IPS-20b (cell line): ENCODE measurements at regions not wholly inside any gene's neighbourhood (a gene's known extent, or its start where the extent isn't known, plus 50 kb on each side); places are given as distances from the start of the nearest gene placed in this dataset.

Experiments used
- H3K27ac ChIP-seq: one replicate; pipeline ENCODE4 v1.5.1; 2013; ENCODE audit warnings: low read length
- H3K27me3 ChIP-seq: 2 replicates; pipeline ENCODE4 v1.6.1; 2013; ENCODE audit warnings: mild to moderate bottlenecking, low read length, inconsistent platforms; ENCODE audit not compliant: insufficient read depth
- H3K36me3 ChIP-seq: 2 replicates; pipeline ENCODE4 v1.6.1; 2013; ENCODE audit warnings: low read depth, mild to moderate bottlenecking, inconsistent platforms, low read length, moderate library complexity; ENCODE audit not compliant: insufficient read depth
- H3K4me1 ChIP-seq: 2 replicates; pipeline ENCODE4 v1.6.1; 2013; ENCODE audit warnings: mild to moderate bottlenecking, control low read depth, inconsistent platforms, low read length, moderate library complexity; ENCODE audit not compliant: insufficient read depth
- H3K4me3 ChIP-seq: 2 replicates; pipeline ENCODE4 v1.5.1; 2013; ENCODE audit warnings: mild to moderate bottlenecking, low read length, inconsistent platforms
- H3K9ac ChIP-seq: 2 replicates; pipeline ENCODE4 v1.6.1; 2013; ENCODE audit warnings: low read depth, mild to moderate bottlenecking, inconsistent platforms, low read length, moderate library complexity
- H3K9me3 ChIP-seq: 2 replicates; pipeline ENCODE4 v1.6.1; 2013; ENCODE audit warnings: mild to moderate bottlenecking, low read depth, low read length, inconsistent platforms; ENCODE audit not compliant: insufficient read depth

DNA sequence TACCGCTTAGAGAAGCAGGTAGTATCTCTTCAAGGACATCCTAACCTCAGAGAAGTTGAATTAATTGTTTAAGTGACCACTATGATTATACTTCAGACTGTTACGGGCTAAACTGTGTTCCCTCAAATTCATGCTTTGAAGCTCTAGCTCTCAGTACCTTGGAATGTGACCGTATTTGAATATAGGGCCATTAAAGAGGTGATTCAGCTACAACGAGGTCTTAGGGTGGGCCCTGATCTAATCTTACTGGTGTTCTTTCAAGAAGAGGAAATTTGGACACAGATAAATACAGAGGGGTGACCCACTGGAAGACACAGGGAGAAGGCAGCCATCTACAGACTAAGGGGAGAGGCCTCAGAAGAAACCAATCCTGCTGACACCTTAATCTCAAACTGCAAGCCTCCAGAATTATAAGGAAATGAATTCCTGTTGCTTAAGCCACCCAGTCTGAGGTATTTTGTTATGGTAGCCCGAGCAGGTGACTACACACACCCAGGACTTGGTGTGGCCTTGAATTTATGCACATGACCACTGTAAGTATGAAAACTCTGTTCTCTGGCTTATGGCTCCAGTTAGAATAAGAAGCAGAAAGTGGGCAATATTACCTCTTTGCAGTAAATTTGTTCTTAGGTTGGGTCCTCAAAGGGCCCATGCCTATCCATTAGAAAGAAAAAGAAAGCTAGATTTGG is 249.1 kb downstream of the DHX35 start:
- Histone ChIP-seq H3K9ac (no peak overlapping the region), H3K9me3 (no peaks in the 10 kb centered on the region), H3K27ac (no peak overlapping the region), H3K27me3 (peaks cover 63% of the 10 kb centered on the region), H3K4me1 (no peaks in the 10 kb centered on the region), H3K4me3 (no peak overlapping the region), H3K36me3 (no peaks in the 10 kb centered on the region)

DNA sequence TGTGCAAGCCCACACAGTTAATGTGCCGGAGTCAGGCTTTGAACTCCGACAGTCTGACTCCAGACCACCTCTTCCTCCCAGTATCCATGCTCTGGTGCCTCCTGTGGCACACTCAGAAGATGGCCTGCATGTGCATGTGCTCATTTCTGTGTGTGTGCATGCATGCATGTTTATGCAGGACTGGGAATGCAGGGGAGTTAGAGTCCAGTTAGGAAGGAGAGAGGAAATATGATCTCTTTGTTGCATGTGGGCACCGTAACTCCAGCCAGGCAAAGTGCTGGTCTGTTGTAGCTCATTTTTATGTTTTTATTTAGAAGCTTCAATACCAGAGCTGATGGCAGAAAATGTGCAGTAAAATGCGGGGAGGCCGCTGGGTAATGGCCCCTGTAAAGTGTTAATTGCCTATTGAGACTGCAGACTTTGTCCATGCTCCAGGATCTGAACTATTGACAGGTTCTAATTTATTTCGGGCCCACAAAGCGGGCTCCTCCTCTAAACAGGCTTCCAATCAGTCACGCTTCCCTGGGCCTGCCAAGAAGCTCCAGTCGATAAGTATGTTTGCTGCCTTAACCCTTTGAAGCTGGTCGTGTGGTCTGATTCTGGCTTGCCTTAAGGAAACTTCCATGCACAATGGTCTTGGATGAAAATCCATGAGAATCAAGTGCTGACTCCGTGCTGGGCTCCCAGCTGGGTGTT is 248.3 kb downstream of the DHX35 start:
- no peak overlapping the region for H3K4me3 ChIP-seq
- H3K9me3 ChIP-seq = no peaks in the 10 kb centered on the region
- H3K9ac ChIP-seq = no peak overlapping the region
- no peak overlapping the region for H3K27ac ChIP-seq
- H3K4me1 ChIP-seq = no peaks in the 10 kb centered on the region
- no peaks in the 10 kb centered on the region for H3K36me3 ChIP-seq
- peaks cover 60% of the 10 kb centered on the region for H3K27me3 ChIP-seq

DNA sequence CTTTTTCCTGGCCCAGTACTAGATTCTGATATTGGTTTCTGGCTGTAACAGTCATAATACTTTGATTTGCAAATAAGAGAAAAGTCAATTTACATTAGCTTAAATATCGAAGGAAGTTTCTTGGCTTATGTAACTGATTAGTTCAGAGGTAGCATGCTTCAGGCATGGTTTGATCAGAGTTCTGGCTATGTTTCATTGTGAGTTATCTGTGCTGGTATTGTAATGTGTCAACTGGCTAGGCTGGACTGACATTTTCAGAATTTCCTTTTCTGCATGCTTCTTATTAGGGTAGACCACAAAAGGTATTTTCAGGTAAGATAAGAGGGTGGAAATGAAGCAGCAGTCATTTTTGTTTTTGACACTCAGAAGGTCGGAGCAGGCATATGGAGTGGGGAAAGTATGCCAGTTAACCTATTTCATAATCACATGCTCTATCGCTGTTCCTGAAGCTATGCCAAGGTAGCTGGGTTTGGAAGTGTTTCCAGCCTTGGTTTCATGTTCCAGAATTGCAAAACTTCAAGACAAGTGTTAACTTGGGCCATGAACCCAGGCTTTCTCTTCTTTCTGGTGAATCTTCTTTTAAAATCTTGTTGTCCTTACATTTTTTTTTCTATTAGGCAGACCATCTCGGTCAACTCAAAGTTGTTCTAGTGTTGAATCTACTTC is 244.9 kb downstream of the DHX35 start:
- H3K9ac ChIP-seq = no peak overlapping the region
- H3K4me3 ChIP-seq = no peak overlapping the region
- H3K27ac ChIP-seq = no peak overlapping the region
- H3K27me3 ChIP-seq = peaks cover 36% of the 10 kb centered on the region
- H3K4me1 ChIP-seq = no peaks in the 10 kb centered on the region
- no peaks in the 10 kb centered on the region for H3K9me3 ChIP-seq
- no peaks in the 10 kb centered on the region for H3K36me3 ChIP-seq

DNA sequence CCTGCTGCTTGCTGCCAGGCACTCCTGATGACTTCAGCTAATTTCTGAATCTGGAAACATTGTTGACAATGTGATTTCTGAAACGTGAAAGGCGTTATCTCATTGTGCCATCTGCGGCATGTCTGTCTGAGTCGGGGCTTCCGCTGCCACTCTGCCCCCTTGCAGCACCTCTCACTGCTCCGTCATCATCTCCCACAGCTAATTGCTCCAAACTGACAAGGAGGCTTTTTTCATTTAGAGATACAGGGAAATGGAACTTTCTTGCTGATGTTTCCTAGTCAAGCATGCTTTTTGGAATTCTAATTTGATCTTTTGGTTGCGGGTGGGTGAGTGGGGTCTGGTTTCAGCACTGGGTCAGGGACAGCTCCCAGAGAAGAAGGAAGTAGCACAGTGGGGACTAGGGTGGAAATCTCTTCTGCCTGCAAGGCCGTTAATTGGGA is 233.5 kb downstream of the DHX35 start:
- Histone ChIP-seq H3K9me3 (no peaks in the 10 kb centered on the region), H3K27ac (no peak overlapping the region)

DNA sequence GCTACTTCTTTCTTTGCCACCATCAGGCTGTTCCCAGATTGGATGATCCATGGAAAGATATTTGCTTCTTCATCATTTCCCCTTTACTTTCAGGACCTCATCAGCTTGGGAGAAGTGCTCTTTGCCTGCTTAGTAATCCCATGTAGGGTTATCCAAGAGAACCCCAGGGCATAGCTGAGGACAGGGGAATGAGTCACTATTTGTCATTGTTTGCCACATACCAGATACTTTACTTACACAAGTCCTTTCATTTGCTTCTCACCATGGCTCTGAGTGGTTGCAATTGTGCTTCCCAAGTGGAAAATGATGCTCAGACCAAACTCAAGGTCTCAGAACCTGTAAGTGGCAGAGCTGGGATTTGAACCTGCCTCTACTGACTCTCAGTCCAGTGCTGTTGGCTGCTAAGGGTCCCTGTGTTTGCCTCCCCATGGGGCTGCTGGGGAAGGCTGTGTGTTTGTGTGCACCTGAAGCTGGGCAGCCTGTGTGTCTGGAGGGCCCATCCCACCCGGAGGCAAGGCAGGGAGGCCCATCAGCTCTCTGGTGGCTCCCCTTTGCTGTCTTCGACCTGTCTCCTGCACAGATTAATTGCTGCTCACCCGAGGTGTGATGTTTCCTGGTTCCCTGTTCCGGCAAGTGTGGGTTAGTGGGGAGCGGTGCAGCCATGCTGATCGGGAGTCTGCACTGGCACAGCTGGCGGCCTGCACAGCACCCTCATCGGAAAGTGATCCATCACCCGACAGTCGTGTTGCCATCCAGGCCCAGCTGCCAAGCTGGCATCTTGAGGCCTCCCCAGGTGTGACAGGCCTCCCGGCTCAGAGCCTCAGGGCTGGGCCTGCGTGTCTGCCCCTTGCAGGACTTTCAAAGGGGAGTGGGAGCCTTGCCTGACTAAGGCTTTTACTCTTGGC is 228.8 kb downstream of the DHX35 start:
- H3K9ac ChIP-seq = no peak overlapping the region
- no peaks in the 10 kb centered on the region for H3K4me1 ChIP-seq
- no peak overlapping the region for H3K27ac ChIP-seq
- H3K9me3 ChIP-seq = peaks cover 3% of the 10 kb centered on the region; the same call in 1 of the 2 replicates
- no peak overlapping the region for H3K4me3 ChIP-seq
- H3K27me3 ChIP-seq = no peaks in the 10 kb centered on the region
- no peaks in the 10 kb centered on the region for H3K36me3 ChIP-seq

More for the DNA sequence above, 233.5 kb downstream of the DHX35 start:
- Histone ChIP-seq H3K4me1 (no peaks in the 10 kb centered on the region), H3K9ac (no peak overlapping the region), H3K36me3 (no peaks in the 10 kb centered on the region), H3K4me3 (no peak overlapping the region), H3K27me3 (peaks cover 4% of the 10 kb centered on the region; the same call in 1 of the 2 replicates)

DNA sequence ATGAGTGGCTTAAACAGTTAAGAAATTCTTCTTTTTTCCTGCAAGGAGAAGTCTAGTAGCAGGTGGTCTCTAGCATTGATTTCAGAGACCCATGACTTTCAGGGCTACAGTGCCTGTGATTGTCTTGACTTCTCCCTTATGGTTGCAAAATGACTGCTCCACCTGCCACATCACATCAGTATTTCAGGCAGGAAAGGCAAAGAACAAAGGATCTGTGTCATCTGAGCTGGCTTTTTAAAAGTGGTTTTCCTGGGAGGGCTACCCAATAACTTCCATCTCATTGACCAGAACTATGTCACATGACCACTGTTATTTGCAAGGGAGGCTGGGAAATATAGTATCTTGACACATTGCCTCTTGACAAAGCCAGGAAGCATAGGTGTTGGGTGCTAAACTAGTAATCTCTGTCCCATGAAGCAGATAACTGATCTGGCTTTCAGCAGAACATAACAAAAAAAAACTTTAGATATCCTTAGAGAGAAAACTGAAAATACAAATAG is 226.2 kb downstream of the DHX35 start:
- peaks cover 20% of the 10 kb centered on the region for H3K9me3 ChIP-seq
- no peaks in the 10 kb centered on the region for H3K4me1 ChIP-seq
- H3K9ac ChIP-seq = no peak overlapping the region
- no peaks in the 10 kb centered on the region for H3K27me3 ChIP-seq
- H3K27ac ChIP-seq = no peak overlapping the region
- no peak overlapping the region for H3K4me3 ChIP-seq
- no peaks in the 10 kb centered on the region for H3K36me3 ChIP-seq

DNA sequence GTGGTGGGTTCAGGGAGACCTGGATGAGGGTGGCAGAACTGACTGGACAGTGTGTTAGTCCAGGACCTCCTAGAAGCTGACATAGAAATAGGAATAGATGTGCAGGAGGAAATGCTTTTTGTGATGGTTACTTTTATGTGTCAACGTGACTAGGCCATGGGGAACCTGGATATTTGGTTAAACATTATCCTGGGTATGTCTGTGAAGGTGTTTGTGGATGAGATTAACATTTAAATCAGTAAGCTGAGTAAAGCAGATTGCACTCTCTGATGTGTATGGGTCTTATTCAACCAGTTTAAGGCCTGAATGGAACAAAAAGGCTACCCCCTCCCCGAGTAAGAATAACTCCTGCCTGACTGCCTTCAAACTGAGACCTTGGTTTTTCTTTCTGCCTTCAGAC is 219.3 kb downstream of the DHX35 start:
- no peak overlapping the region for H3K4me3 ChIP-seq
- H3K27me3 ChIP-seq = no peaks in the 10 kb centered on the region
- peaks cover 20% of the 10 kb centered on the region for H3K9me3 ChIP-seq
- no peak overlapping the region for H3K9ac ChIP-seq
- no peaks in the 10 kb centered on the region for H3K36me3 ChIP-seq
- no peaks in the 10 kb centered on the region for H3K4me1 ChIP-seq
- H3K27ac ChIP-seq = no peak overlapping the region

DNA sequence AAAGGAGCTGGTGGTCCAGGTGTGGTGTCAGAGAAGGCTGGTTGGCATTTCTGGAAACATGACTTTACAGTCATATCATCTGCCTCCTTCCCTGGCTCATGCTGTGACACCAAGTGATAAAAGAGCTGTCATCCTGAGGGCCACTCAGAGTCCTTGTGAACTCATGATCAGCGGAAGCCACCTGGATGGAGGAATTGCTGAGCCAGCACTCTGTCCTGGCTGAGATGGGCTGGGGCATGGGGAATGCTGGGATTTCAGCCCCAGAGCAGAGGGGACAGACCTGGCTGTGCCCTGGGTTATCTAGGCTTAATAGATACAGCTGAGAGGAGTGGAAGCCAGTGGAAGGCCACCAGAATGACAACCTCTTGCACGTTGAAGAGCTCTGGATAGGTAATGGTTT is 214.3 kb downstream of the DHX35 start:
- Histone ChIP-seq H3K4me3 (no peak overlapping the region), H3K9me3 (no peaks in the 10 kb centered on the region), H3K4me1 (no peaks in the 10 kb centered on the region), H3K27ac (no peak overlapping the region), H3K9ac (no peak overlapping the region), H3K27me3 (no peaks in the 10 kb centered on the region), H3K36me3 (no peaks in the 10 kb centered on the region)

DNA sequence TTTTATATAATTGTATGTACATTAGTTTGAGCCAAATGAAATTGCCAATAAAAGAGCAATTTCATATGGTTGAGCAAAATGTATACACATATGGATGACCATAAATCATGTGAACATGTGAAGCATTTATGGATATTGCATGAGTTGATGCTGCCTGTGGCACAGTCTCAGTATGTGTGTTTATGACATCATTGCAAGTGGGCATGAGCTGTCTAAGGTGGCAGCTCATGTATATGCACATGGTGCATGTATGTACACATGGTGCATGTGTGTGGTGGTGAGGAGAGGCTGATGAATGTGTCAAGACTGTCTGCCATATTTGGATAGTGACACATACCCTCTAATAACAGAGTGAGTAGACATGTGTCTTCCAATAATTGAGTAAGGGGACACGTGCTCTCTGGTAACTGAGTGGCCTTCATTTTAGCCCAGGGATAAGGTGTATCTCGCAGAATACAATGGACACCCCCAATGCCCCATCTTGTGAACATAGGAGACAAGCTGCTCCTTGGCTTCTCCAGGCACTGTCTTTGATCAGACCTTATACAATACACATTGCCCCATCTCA is 208.8 kb downstream of the DHX35 start:
- H3K4me3 ChIP-seq = no peak overlapping the region
- no peak overlapping the region for H3K27ac ChIP-seq
- no peak overlapping the region for H3K9ac ChIP-seq
- H3K4me1 ChIP-seq = no peaks in the 10 kb centered on the region
- no peaks in the 10 kb centered on the region for H3K36me3 ChIP-seq
- no peaks in the 10 kb centered on the region for H3K27me3 ChIP-seq
- H3K9me3 ChIP-seq = no peaks in the 10 kb centered on the region

DNA sequence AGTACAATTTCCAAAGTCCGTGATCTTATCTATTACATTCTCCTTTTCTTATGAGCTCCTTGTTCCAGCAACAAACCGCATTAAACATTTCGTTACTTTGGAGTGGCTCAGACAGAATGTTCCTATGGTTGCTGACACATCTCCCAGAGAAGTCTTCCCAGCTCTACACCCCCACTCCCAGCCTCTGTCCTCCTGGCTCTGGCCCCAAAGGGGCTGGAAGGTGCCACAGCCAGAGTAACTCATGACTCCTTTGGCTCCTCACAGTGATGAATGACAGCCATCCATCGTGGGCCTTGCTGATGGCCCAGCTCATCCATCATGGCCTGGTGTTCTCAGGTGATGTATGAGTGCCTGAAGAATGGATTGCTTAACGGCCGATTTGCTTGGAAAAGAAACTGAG is 203.0 kb downstream of the DHX35 start:
- Histone ChIP-seq H3K36me3 (no peaks in the 10 kb centered on the region), H3K4me3 (no peak overlapping the region), H3K4me1 (no peaks in the 10 kb centered on the region), H3K9ac (no peak overlapping the region), H3K27ac (no peak overlapping the region), H3K27me3 (no peaks in the 10 kb centered on the region), H3K9me3 (no peaks in the 10 kb centered on the region)

DNA sequence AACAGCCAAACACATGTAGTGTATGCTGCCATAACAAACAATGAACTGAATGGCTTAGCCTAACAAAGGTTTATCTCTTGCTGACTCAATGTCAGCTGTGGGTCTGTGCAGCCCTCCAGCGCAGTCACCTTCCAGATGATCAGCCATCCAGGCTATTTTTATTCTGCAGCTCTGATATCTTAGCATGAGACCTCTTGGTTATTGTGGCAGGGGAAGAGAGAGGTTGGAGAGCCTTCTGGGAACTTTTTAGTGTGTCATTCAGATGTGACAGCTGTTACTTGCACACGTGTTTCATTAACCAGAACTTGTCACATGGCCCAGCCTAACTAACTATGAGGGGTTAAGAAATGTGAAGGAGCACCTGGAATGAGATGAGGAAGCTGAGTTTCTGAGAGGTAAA is 202.5 kb downstream of the DHX35 start:
- Histone ChIP-seq H3K4me3 (no peak overlapping the region), H3K27me3 (no peaks in the 10 kb centered on the region), H3K9me3 (no peaks in the 10 kb centered on the region), H3K27ac (no peak overlapping the region), H3K9ac (no peak overlapping the region), H3K4me1 (no peaks in the 10 kb centered on the region), H3K36me3 (no peaks in the 10 kb centered on the region)
